ENCODE measurements at regions not wholly inside any gene's neighbourhood (a gene's known extent, or its start where the extent isn't known, plus 50 kb on each side); places are given as distances from the start of the nearest gene placed in this dataset.

DNA sequence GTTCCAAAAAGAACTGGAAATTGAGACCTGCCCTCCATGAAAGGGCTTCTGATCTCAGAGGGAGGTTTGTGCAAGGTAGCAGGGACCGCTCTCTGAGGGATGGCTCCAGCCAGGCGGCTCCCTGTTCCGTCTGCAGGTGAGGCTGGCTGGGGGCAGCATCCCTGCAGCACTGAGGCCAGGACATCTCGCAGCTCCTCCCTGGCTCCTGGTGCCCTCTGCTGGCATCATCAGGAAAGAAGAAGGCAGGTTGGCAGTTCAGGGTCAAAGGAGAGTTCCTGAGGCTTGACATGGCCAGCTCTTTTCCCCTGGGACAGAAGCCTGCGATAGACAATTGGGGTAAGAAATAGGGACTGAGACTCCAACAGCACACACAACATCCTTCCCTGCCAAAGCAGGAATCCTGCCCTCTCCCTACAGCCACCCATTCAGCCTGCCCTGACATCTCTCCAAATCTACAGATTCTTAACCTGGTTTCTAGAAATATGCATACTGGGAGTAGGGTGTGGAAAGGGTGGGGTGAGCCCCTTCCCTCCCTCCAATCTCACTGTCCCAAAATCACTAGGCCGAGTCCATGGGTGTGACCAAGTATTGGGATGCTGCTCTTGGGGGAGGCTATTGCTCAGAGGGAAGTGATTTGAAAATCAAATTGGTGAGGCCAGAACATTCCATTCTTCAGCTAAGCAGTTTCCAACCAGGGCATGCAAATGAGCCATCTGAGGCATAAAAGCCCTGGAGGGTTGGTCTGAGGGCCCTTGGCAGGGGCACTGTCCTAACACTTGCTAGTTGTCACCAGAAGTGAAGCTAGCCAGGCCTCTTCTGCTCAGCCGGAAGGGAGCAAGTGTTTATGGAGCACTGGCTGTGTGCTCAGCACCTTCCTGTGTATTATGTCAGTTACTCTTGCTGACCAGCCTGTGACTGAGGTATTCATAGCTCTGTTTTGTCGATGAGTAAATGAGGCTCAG, 185.4 kb downstream of the TFCP2L1 start:
- Histone ChIP-seq H3K9me3 (ENCODE audit: low read length) (no peaks in the 10 kb centered on the region), H3K9me2 (ENCODE audit: insufficient read depth, low read length) (no peaks in the 10 kb centered on the region), H3K36me3 (ENCODE audit: insufficient read depth, low read length) (no peaks in the 10 kb centered on the region), H3K79me2 (replicated peaks; ENCODE audit: insufficient read depth, low read length) (no peaks in the 10 kb centered on the region), H3K27me3 (ENCODE audit: insufficient read depth, low read depth, low read length) (no peaks in the 10 kb centered on the region), H3K9ac (ENCODE audit: low read length) (no peak overlapping the region), H3K27ac (ENCODE audit: low read length) (no peak overlapping the region), H4K20me1 (ENCODE audit: insufficient read depth) (no peaks in the 10 kb centered on the region), H3K4me3 (ENCODE audit: low read length) (no peak overlapping the region), H3K4me2 (ENCODE audit: low read length) (no peak overlapping the region), H3F3A (ENCODE audit: insufficient read depth, low read length, poor library complexity, severe bottlenecking) (no peaks in the 10 kb centered on the region), H2AFZ (ENCODE audit: low read depth, low read length) (no peak overlapping the region)
- no peak for TF ChIP-seq EZH2 (IDR thresholded peaks at IDR 0.05; ENCODE audit: borderline replicate concordance, insufficient read depth, low read length, poor library complexity, severe bottlenecking)
- no peak for TF ChIP-seq TAF1 (IDR thresholded peaks at IDR 0.05; ENCODE audit: low read depth)
- TF ChIP-seq SMC3 (conservative IDR thresholded peaks at IDR 0.05; ENCODE audit: poor library complexity): no peak
- TF ChIP-seq, protein P1, sequence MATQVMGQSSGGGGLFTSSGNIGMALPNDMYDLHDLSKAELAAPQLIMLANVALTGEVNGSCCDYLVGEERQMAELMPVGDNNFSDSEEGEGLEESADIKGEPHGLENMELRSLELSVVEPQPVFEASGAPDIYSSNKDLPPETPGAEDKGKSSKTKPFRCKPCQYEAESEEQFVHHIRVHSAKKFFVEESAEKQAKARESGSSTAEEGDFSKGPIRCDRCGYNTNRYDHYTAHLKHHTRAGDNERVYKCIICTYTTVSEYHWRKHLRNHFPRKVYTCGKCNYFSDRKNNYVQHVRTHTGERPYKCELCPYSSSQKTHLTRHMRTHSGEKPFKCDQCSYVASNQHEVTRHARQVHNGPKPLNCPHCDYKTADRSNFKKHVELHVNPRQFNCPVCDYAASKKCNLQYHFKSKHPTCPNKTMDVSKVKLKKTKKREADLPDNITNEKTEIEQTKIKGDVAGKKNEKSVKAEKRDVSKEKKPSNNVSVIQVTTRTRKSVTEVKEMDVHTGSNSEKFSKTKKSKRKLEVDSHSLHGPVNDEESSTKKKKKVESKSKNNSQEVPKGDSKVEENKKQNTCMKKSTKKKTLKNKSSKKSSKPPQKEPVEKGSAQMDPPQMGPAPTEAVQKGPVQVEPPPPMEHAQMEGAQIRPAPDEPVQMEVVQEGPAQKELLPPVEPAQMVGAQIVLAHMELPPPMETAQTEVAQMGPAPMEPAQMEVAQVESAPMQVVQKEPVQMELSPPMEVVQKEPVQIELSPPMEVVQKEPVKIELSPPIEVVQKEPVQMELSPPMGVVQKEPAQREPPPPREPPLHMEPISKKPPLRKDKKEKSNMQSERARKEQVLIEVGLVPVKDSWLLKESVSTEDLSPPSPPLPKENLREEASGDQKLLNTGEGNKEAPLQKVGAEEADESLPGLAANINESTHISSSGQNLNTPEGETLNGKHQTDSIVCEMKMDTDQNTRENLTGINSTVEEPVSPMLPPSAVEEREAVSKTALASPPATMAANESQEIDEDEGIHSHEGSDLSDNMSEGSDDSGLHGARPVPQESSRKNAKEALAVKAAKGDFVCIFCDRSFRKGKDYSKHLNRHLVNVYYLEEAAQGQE (IDR thresholded peaks at IDR 0.05; ENCODE audit: borderline replicate concordance): no peak
- TF ChIP-seq, protein P2, sequence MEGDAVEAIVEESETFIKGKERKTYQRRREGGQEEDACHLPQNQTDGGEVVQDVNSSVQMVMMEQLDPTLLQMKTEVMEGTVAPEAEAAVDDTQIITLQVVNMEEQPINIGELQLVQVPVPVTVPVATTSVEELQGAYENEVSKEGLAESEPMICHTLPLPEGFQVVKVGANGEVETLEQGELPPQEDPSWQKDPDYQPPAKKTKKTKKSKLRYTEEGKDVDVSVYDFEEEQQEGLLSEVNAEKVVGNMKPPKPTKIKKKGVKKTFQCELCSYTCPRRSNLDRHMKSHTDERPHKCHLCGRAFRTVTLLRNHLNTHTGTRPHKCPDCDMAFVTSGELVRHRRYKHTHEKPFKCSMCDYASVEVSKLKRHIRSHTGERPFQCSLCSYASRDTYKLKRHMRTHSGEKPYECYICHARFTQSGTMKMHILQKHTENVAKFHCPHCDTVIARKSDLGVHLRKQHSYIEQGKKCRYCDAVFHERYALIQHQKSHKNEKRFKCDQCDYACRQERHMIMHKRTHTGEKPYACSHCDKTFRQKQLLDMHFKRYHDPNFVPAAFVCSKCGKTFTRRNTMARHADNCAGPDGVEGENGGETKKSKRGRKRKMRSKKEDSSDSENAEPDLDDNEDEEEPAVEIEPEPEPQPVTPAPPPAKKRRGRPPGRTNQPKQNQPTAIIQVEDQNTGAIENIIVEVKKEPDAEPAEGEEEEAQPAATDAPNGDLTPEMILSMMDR (IDR thresholded peaks at IDR 0.05; ENCODE audit: poor library complexity, severe bottlenecking): no peak
- no peak for TF ChIP-seq RAD21 (conservative IDR thresholded peaks at IDR 0.05)
- no peak for TF ChIP-seq POLR2AphosphoS5 (IDR thresholded peaks at IDR 0.05)
- TF ChIP-seq MXI1 (conservative IDR thresholded peaks at IDR 0.05; ENCODE audit: poor library complexity, severe bottlenecking): no peak
- no peak for TF ChIP-seq EP300 (conservative IDR thresholded peaks at IDR 0.05; ENCODE audit: poor library complexity, severe bottlenecking)

DNA sequence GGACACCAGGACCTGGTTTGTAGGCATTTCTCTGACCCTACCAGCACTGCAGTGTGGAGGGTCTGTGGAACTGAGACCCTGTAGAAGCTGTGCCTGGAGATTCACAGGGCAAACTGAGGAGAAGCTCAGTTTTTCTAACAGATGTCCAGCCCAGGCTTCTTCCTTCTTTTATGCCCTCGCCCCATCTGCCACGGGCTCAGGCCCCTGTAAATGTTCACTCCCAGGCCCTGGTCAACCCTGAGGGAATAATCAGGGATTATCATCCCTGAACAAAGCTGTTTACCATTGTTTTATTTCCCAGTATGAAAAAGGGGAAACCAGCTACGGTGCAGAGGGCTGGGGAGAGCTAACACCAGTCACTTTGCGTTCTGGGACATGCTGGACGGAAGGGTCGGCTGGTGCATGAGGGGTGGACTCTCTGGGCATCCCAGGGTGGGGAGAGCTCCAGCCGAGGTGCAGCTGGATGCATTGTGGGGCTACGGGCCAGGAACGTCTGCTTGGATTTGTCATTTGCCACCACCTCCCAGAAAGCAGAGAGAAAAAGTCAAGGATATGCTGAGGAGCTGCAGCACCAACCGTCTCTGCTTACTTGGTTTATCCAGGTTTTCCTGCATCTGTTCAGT, 183.8 kb downstream of the TFCP2L1 start:
- Histone ChIP-seq H3K9ac (ENCODE audit: low read length) (no peak overlapping the region), H2AFZ (ENCODE audit: low read depth, low read length) (no peak overlapping the region), H3K27me3 (ENCODE audit: insufficient read depth, low read depth, low read length) (no peaks in the 10 kb centered on the region), H3K9me3 (ENCODE audit: low read length) (no peaks in the 10 kb centered on the region), H3F3A (ENCODE audit: insufficient read depth, low read length, poor library complexity, severe bottlenecking) (no peaks in the 10 kb centered on the region), H4K20me1 (ENCODE audit: insufficient read depth) (no peaks in the 10 kb centered on the region), H3K9me2 (ENCODE audit: insufficient read depth, low read length) (no peaks in the 10 kb centered on the region), H3K4me2 (ENCODE audit: low read length) (no peak overlapping the region), H3K79me2 (replicated peaks; ENCODE audit: insufficient read depth, low read length) (no peaks in the 10 kb centered on the region), H3K36me3 (ENCODE audit: insufficient read depth, low read length) (no peaks in the 10 kb centered on the region), H3K4me3 (ENCODE audit: low read length) (no peak overlapping the region), H3K27ac (ENCODE audit: low read length) (no peak overlapping the region)
- TF ChIP-seq EP300 (conservative IDR thresholded peaks at IDR 0.05; ENCODE audit: poor library complexity, severe bottlenecking) (no peak), POLR2AphosphoS5 (IDR thresholded peaks at IDR 0.05) (no peak), TAF1 (IDR thresholded peaks at IDR 0.05; ENCODE audit: low read depth) (no peak), EZH2 (IDR thresholded peaks at IDR 0.05; ENCODE audit: borderline replicate concordance, insufficient read depth, low read length, poor library complexity, severe bottlenecking) (no peak), MXI1 (conservative IDR thresholded peaks at IDR 0.05; ENCODE audit: poor library complexity, severe bottlenecking) (no peak), SMC3 (conservative IDR thresholded peaks at IDR 0.05; ENCODE audit: poor library complexity) (no peak), RAD21 (conservative IDR thresholded peaks at IDR 0.05) (no peak)
- TF ChIP-seq, protein P1 (IDR thresholded peaks at IDR 0.05; ENCODE audit: borderline replicate concordance): no peak
- TF ChIP-seq, protein P2 (IDR thresholded peaks at IDR 0.05; ENCODE audit: poor library complexity, severe bottlenecking): no peak

All from neural cell (in vitro differentiated cells).